Stimulated activated CD8-positive, alpha-beta memory T cell treated with anti-CD3 and anti-CD28 coated beads, Interleukin-7, amount 100 ng/mL, for 24 hours (primary cell): ENCODE measurements at regions not wholly inside any gene's neighbourhood (a gene's known extent, or its start where the extent isn't known, plus 50 kb on each side); places are given as distances from the start of the nearest gene placed in this dataset.
"Not testable (repeated sequence)": the region's sequence is repeated elsewhere in the genome, so short reads cannot be mapped to it uniquely, and the experiment has no call there.

Source experiments
- DNase-seq: peaks from one replicate; pipeline ENCODE4 v3.0.0-alpha.2; 2020; ENCODE audit warnings: low read depth

GRCh38 chr6:20263059-20263458 is 50.8 kb upstream of the MBOAT1 start:
- no peak for DNase-seq

- no peak for DNase-seq
Observed at GRCh38 chr6:20265842-20266241, 53.6 kb upstream of the MBOAT1 start.

DNA sequence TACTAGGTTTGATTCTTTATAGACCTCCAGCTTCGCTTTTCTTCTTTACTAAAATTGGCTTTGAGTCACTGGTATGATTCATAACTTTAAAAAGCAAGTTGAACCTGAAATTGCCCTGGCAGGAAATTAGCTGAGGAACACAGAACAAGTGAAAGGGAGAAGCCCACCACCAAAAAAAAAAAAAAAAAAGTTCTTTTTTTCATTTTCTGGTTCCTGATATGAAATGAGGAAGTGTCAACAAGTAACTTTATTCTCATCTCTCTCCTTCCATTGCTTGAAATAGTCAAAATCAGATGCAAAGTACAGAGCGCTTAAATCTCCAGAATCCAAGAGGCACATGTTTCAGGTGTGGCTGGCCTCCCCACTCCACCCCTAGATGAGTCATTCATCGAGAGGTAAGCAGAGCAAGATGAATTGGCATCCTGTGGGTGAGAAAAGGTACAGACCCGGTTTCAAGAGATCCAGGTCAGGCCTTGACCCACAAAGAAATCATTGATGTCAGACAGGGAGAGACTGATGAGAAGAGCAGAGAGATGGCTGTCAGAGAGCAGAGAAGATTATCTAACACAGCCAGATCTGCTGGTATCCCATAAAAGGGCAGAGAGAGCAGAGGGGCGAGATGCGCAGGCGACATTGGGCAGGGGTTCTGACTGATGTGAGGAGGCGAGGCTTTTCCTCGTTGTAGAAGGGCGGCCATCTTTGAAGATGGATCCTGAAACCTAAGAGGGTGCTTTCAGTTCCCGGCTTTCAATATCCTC is 54.8 kb upstream of the MBOAT1 start:
- no peak for DNase-seq

DNA sequence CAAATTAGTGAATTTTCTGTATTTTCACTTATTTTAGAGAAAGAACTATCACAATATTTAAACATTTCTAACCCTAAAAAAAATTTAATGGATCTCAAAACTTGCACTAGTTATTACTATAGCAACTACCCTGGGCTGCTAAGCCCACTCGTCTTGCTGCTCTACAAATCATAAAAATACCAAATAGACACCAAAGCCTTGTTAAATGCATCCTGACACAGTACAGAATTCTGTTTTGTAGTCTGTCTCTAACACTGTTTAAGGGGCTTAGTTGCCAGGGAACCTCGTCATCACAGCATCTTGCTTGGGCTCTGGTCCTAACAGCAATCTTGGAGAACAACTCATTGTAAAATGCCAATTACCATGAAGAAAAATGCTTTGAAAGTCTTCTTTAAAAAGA is 56.9 kb upstream of the MBOAT1 start:
- DNase-seq = no peak

GRCh38 chr6:20271818-20272217 is 59.5 kb upstream of the MBOAT1 start:
- no peak for DNase-seq

- DNase-seq = no peak
Observed at GRCh38 chr6:20274137-20274536, 61.9 kb upstream of the MBOAT1 start.

DNA sequence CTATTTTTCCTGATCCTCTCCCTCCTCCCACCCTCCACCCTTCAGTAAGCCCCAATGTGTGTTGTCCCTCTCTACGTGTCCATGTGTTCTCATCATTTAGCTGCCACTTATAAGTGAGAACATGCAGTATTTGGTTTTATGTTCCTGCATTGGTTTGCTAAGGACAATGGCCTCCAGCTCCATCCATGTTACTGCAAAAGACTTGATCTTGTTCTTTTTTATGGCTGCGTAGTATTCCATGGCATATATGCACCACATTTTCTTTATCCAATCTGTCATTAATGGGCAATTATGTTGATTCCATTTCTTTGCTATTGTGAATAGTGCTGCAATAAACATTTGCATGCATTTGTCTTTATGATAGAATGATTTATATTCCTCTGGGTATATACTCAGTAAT is 63.6 kb upstream of the MBOAT1 start:
- not testable (repeated sequence) for DNase-seq

DNA sequence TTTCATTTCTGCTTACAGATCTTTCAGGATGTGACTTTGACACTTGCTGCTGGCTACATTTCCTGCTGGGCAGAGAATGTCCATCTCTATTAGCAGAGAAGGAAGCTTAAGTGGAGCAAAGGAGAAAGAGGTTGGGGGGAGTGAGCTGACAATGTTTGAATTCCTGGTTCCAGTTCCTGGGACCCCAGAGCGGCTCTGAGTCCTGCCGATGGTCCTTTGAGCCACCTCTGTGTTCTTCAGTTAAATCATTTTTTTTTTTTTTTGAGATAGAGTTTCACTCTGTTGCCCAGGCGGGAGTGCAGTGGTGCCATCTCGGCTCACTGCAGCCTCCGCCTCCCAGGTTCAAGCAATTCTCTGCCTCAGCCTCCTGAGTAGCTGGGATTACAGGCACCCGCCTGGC is 65.5 kb upstream of the MBOAT1 start:
- not testable (repeated sequence) for DNase-seq

GRCh38 chr6:20279051-20279450 is 66.8 kb upstream of the MBOAT1 start:
- DNase-seq = no peak

GRCh38 chr6:20279608-20280287 is 67.5 kb upstream of the MBOAT1 start:
- no peak for DNase-seq

GRCh38 chr6:20280288-20280621 is 68.0 kb upstream of the MBOAT1 start:
- no peak for DNase-seq

DNA sequence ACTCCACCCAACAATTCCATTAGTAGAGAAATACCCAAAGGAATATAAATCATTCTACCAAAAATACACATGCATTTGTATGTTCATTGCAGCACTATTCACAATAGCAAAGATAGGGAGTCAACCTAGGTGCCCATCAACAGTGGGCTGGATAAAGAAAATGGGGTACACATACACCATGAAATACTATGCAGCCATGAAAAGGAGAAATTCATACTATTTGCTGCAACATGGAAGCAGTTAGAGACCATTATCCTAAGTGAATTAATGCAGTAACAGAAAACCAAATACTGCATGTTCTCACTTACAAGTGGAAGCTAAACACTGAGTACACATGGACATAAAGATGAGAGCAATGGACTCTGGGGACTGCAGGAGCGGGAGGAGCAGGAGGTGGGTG is 72.4 kb upstream of the MBOAT1 start:
- no peak for DNase-seq

- DNase-seq = no peak
Observed at GRCh38 chr6:20286968-20287565, 74.8 kb upstream of the MBOAT1 start.

- peak; percentile 61 for DNase-seq
Observed at GRCh38 chr6:20291764-20292580, 79.7 kb upstream of the MBOAT1 start.

DNA sequence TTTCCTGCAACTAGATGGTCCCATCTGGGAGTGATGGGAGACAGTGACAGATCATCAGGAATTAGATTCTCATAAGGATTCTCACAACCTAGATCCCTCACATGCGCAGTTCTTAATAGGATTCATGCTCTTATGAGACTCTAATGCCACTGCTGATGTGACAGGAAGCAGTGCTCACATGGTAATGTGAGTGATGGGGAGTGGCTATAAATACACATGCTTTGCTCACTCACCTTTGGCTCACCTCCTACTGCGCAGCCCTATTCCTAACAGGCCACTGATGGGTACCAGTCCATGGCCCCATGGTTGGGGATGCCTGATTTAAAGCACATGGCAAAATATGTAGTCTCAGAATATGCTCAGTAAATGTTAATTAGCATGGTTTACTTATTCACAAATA is 80.6 kb upstream of the MBOAT1 start:
- no peak for DNase-seq

GRCh38 chr6:20301256-20301655 is 89.0 kb upstream of the MBOAT1 start:
- DNase-seq = no peak

DNA sequence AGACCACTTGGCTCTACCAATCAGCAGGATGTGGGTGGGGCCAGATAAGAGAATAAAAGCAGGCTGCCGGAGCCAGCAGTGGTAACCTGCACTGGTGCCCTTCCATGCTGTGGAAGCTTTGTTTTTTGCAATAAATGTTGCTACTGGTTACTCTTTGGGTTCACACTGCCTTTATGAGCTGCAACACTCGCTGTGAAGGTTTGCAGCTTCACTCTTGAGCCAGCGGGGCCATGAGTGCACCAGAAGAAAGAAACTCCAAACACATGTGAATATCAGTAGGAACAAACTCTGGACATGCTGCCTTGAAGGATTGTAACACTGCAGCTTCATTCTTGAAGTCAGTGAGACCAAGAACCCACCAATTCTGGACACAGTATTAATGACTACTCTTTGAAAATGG is 89.9 kb upstream of the MBOAT1 start:
- DNase-seq = no peak

- DNase-seq = no peak
Observed at GRCh38 chr6:20302702-20303251, 90.5 kb upstream of the MBOAT1 start.

DNA sequence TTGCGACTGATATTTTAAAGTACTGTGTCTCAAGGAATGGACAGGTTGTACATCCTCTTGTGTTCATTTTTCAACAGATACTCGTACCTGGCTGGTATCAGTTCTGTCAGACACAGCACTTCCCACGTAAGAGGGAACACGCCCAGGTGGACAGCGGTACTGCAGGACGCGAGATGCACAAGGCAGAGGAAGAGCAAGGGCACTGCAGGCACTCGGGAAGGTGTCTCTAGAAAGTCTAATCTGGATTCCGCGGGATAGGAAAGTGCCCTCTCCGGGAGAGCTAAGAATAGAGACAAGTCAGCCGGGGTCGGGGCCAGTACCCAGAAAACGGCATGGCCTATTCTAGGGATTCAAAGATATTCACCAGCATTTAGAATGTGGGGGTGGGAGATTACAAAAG is 94.2 kb upstream of the MBOAT1 start:
- DNase-seq = no peak

GRCh38 chr6:20309186-20309585 is 92.5 kb upstream of the E2F3 start:
- no peak for DNase-seq

DNA sequence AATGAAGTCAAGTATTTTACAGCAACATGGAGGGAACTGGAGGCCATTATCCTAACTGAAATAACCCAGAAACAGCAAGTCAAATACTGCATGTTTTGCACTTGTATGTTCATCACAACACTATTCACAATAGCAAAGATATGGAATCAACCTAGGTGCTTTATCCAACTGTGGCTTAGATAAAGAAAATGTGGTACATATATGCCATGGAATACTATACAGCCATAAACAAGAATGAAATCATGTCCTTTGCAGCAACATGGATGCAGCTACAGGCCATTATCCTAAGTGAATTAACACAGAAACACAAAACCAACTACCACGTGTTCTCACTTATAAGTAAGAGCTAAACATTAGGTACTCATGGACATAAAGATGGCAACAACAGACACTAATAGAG is 91.5 kb upstream of the E2F3 start:
- DNase-seq = no peak

- DNase-seq = no peak
Observed at GRCh38 chr6:20312606-20313005, 89.1 kb upstream of the E2F3 start.
